ENCODE measurements at regions not wholly inside any gene's neighbourhood (a gene's known extent, or its start where the extent isn't known, plus 50 kb on each side); places are given as distances from the start of the nearest gene placed in this dataset.

DNA sequence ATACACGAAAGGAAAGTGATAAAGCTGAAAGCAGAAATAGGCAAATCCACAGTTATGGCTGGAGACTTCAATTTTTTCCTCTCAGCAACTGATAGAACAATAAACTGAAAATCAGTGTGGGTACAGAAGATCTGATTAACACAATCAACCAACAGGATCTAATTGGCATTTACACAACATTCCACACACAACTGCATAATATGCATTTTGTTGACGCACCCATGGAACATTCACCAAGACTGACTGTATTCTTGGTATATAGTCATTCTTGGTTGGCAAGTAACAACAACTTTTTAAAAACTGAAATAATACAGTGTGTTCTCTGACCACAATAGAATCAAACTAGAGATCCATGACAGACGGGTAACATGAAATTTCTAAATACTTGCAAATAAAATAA lies 218.7 kb upstream of the S1PR3 start:
- no peak for ATAC-seq
- Histone ChIP-seq H3K9me3 (ENCODE audit: low read length) (no peaks in the 10 kb centered on the region), H3K9ac (ENCODE audit: insufficient read depth, low read depth, low read length) (no peak overlapping the region), H3K36me3 (replicated peaks in 1 of 2; ENCODE audit: control insufficient read depth in 1 of 2, insufficient read depth in 2 of 2, low read length in 2 of 2) (no peaks in the 10 kb centered on the region), H3K4me2 (ENCODE audit: low read depth, low read length) (no peak overlapping the region), H3K4me3 (replicated peaks in 1 of 3; ENCODE audit: insufficient read depth in 1 of 3, low read depth in 2 of 3, low read length in 3 of 3) (no peak overlapping the region), H4K20me1 (ENCODE audit: insufficient read depth, low read length) (no peaks in the 10 kb centered on the region), H3K27me3 (ENCODE audit: control insufficient read depth in 1 of 2, insufficient read depth in 2 of 2, low read length in 2 of 2) (peaks cover 2 to 5% of the 10 kb centered on the region in 2 experiments; a peak in 2 of 5 replicates), H2AFZ (ENCODE audit: low read length) (no peak overlapping the region), H3K4me1 (ENCODE audit: insufficient read depth, low read length) (0 out of 2 replicates have a peak, but pooled peaks cover 8% of the 10 kb centered on the region), H3K27ac (ENCODE audit: extremely low read length, insufficient read depth, low read length) (no peak overlapping the region), H3K79me2 (ENCODE audit: insufficient read depth, low read length) (no peaks in the 10 kb centered on the region)
- no peak for DNase-seq (ENCODE audit: low spot score)
- no TSS peak for BruUV-seq (replicated peaks)
- TF ChIP-seq NFKB2 (CRISPR knock-in tag; IDR thresholded peaks at IDR 0.05; ENCODE audit: borderline replicate concordance) (no peak), ZNF564 (CRISPR knock-in tag; IDR thresholded peaks at IDR 0.05) (no peak), ZFP82 (CRISPR knock-in tag; IDR thresholded peaks at IDR 0.05; ENCODE audit: borderline replicate concordance) (no peak), HNRNPH1 (optimal IDR thresholded peaks at IDR 0.05; ENCODE audit: low read depth, low read length) (no peak), ZSCAN9 (CRISPR knock-in tag; IDR thresholded peaks at IDR 0.05; ENCODE audit: borderline replicate concordance) (no peak), ZSCAN21 (CRISPR knock-in tag; IDR thresholded peaks at IDR 0.05; ENCODE audit: borderline replicate concordance) (no peak), GTF3A (CRISPR knock-in tag; conservative IDR thresholded peaks at IDR 0.05) (no peak), EHMT2 (IDR thresholded peaks at IDR 0.05; ENCODE audit: borderline replicate concordance, low read depth, low read length) (no peak), MTF1 (CRISPR knock-in tag; IDR thresholded peaks at IDR 0.05) (no peak), ZNF549 (CRISPR knock-in tag; IDR thresholded peaks at IDR 0.05) (no peak), ZNF7 (CRISPR knock-in tag; IDR thresholded peaks at IDR 0.05) (no peak), ZNF143 (CRISPR knock-in tag; IDR thresholded peaks at IDR 0.05) (no peak), RFX3 (CRISPR knock-in tag; IDR thresholded peaks at IDR 0.05) (no peak), POLR2G (IDR thresholded peaks at IDR 0.05; ENCODE audit: low read depth, low read length) (no peak)
- TF ChIP-seq, protein P1, sequence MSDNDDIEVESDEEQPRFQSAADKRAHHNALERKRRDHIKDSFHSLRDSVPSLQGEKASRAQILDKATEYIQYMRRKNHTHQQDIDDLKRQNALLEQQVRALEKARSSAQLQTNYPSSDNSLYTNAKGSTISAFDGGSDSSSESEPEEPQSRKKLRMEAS (IDR thresholded peaks at IDR 0.05): no peak
- TF ChIP-seq, protein P2, sequence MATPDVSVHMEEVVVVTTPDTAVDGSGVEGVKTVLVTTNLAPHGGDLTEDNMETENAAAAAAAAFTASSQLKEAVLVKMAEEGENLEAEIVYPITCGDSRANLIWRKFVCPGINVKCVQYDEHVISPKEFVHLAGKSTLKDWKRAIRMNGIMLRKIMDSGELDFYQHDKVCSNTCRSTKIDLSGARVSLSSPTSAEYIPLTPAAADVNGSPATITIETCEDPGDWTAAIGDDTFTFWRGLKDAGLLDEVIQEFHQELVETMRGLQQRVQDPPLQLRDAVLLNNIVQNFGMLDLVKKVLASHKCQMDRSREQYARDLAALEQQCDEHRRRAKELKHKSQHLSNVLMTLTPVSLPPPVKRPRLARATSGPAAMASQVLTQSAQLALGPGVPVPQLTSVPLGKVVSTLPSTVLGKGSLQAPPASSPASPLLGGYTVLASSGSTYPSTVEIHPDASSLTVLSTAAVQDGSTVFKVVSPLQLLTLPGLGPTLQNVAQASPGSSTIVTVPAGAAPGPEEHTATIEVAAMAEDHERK (CRISPR knock-in tag; IDR thresholded peaks at IDR 0.05; ENCODE audit: low read depth): no peak
- TF ChIP-seq, protein P3, sequence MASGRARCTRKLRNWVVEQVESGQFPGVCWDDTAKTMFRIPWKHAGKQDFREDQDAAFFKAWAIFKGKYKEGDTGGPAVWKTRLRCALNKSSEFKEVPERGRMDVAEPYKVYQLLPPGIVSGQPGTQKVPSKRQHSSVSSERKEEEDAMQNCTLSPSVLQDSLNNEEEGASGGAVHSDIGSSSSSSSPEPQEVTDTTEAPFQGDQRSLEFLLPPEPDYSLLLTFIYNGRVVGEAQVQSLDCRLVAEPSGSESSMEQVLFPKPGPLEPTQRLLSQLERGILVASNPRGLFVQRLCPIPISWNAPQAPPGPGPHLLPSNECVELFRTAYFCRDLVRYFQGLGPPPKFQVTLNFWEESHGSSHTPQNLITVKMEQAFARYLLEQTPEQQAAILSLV (CRISPR knock-in tag; IDR thresholded peaks at IDR 0.05; ENCODE audit: borderline replicate concordance): no peak
- TF ChIP-seq, protein P4, sequence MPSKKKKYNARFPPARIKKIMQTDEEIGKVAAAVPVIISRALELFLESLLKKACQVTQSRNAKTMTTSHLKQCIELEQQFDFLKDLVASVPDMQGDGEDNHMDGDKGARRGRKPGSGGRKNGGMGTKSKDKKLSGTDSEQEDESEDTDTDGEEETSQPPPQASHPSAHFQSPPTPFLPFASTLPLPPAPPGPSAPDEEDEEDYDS (CRISPR knock-in tag; IDR thresholded peaks at IDR 0.05): no peak
- FAIRE-seq: no peak
- CTCF ChIA-PET (ENCODE audit: low intra/inter-chr PET ratio, low total read pairs): no interaction called here
- in situ Hi-C loops (cut with HindIII; ENCODE audit: extremely low pct_ligation_motif_present, low pct_unique_long_range_greater_than_20kb) (no loop called here), intact Hi-C loops (cut with micrococcal nuclease; ENCODE audit: unreplicated experiment) (no loop called here)
- WGBS (ENCODE audit: low lambda C conversion rate): 40% methylated on average over 3 of the region's 3 CpGs
- POLR2A ChIA-PET: no interaction called here
